Transverse colon (tissue), 4 donors: ENCODE measurements at regions not wholly inside any gene's neighbourhood (a gene's known extent, or its start where the extent isn't known, plus 50 kb on each side); places are given as distances from the start of the nearest gene placed in this dataset.

ENCODE experiments used
- DNase-seq: peaks from one replicate; pipeline ENCODE4 v3.0.0-alpha.2; 2019
- H3K27ac ChIP-seq, 4 donors: fragments of 200-600 bp; sonication (generic); 2 replicates each; pipeline ENCODE4 v1.5.1; 2016 to 2018; ENCODE audit warnings: inconsistent platforms in 4 of 4
- H3K27me3 ChIP-seq: fragments of 200-600 bp; sonication (generic); 2 replicates; pipeline ENCODE4 v1.5.1; 2017; ENCODE audit warnings: inconsistent platforms
- H3K36me3 ChIP-seq, 4 donors: fragments of 200-600 bp; sonication (generic); 2 replicates each; pipeline ENCODE4 v1.5.1; 2017 to 2019; ENCODE audit warnings: inconsistent platforms in 4 of 4
- H3K4me1 ChIP-seq, 4 donors: fragments of 200-600 bp; sonication (generic); 2 replicates each; pipeline ENCODE4 v1.5.1; 2017 to 2020; ENCODE audit warnings: inconsistent platforms in 4 of 4
- H3K4me3 ChIP-seq, 4 donors: fragments of 200-600 bp; sonication (generic); 1 replicate in 1 of 4; 2 replicates in 3 of 4; pipeline versions ENCODE4 v1.5.1 to v1.6.1; 2017 to 2019; ENCODE audit warnings: inconsistent platforms in 4 of 4
- H3K9me3 ChIP-seq, 2 donors: fragments of 200-600 bp; sonication (generic); 2 replicates each; pipeline ENCODE4 v1.5.1; 2017 to 2019; ENCODE audit warnings: inconsistent platforms in 2 of 2
- EP300 ChIP-seq: sonication (generic); formaldehyde crosslinking; IDR thresholded peaks from one replicate; pipeline ENCODE4 v1.6.1; 2017; ENCODE audit warnings: antibody characterized with exemption, low read depth
- POLR2A ChIP-seq: fragments of 450-650 bp; IDR thresholded peaks from one replicate; pipeline ENCODE4 v1.6.1; 2016; ENCODE audit warnings: antibody characterized with exemption, mild to moderate bottlenecking, moderate library complexity
- POLR2AphosphoS5 ChIP-seq, 3 donors: sonication (generic); formaldehyde crosslinking; IDR thresholded peaks; one replicate each; pipeline ENCODE4 v1.6.1; 2016; ENCODE audit warnings: antibody characterized with exemption in 3 of 3
- WGBS, 2 donors: methylation state at CpG; one replicate each; pipeline ENCODE4 v1.1.5; 2018; ENCODE audit warnings: low coverage in 1 of 2; 5-methylcytosine and 5-hydroxymethylcytosine counted together
- in situ Hi-C, 4 donors: fragments of 200-750 bp; cut with MboI; loops; one replicate each; pipeline versions ENCODE4 v1.15.0 to v1.15.1; 2017; ENCODE audit warnings: low sequenced_read_pairs in 3 of 4, low pct_ligation_motif_present in 1 of 4, low pct_unique_long_range_greater_than_20kb in 1 of 4
- intact Hi-C: fragments of 100-400 bp; cut with DNase I; formaldehyde crosslinking; loops from one replicate; pipeline ENCODE4 v1.15.1; 2023; ENCODE audit warnings: low total_unique reads
- TF ChIP-seq, protein P1 (sequence below), 5 experiments: fragments of 200-600 bp in 3 of 5; fragments of 450-650 bp in 2 of 5; sonication (generic) in 3 of 5; IDR thresholded peaks; 1 replicate in 2 of 5; 2 replicates in 3 of 5; pipeline ENCODE4 v1.5.1; 2016 to 2017; ENCODE audit warnings: antibody characterized with exemption in 5 of 5, inconsistent platforms in 3 of 5, mild to moderate bottlenecking in 2 of 5, moderate library complexity in 1 of 5

DNA sequence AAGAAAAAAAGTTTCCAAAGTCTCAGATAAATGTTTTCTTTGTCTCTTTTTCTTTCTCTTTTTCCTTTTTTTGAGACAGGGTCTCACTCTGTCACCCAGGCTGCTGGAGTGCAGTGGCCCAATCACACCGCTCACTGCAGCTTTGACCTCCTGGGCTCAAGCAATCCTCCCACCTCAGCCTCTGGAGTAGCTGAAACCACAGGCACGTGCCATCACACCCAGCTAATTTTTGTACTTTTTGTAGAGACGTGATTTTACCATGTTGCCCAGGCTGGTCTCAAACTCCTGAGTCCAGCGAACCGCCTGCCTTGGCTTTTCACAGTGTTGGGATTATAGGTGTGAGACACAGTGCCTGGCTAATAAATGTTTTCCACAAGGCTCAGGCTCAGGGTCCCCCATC, 53.3 kb upstream of the KSR1 start:
- no peaks in the 10 kb centered on the region for H3K9me3 ChIP-seq
- H3K36me3 ChIP-seq = no peaks in the 10 kb centered on the region
- no peak overlapping the region for H3K27ac ChIP-seq
- H3K27me3 ChIP-seq = no peaks in the 10 kb centered on the region
- intact Hi-C loops = no loop called here
- no peak for DNase-seq
- no peak for TF ChIP-seq POLR2AphosphoS5 (IDR thresholded peaks at IDR 0.05)
- no peak for TF ChIP-seq EP300
- TF ChIP-seq, protein P1, sequence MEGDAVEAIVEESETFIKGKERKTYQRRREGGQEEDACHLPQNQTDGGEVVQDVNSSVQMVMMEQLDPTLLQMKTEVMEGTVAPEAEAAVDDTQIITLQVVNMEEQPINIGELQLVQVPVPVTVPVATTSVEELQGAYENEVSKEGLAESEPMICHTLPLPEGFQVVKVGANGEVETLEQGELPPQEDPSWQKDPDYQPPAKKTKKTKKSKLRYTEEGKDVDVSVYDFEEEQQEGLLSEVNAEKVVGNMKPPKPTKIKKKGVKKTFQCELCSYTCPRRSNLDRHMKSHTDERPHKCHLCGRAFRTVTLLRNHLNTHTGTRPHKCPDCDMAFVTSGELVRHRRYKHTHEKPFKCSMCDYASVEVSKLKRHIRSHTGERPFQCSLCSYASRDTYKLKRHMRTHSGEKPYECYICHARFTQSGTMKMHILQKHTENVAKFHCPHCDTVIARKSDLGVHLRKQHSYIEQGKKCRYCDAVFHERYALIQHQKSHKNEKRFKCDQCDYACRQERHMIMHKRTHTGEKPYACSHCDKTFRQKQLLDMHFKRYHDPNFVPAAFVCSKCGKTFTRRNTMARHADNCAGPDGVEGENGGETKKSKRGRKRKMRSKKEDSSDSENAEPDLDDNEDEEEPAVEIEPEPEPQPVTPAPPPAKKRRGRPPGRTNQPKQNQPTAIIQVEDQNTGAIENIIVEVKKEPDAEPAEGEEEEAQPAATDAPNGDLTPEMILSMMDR (IDR thresholded peaks at IDR 0.05) = no peak
- TF ChIP-seq POLR2A = no peak
- in situ Hi-C loops = no loop called here
- WGBS, 2 donors = 83 to 92% methylated on average over 1 to 5 of the region's 5 CpGs
- H3K4me3 ChIP-seq = no peak overlapping the region
- H3K4me1 ChIP-seq = no peaks in the 10 kb centered on the region

DNA sequence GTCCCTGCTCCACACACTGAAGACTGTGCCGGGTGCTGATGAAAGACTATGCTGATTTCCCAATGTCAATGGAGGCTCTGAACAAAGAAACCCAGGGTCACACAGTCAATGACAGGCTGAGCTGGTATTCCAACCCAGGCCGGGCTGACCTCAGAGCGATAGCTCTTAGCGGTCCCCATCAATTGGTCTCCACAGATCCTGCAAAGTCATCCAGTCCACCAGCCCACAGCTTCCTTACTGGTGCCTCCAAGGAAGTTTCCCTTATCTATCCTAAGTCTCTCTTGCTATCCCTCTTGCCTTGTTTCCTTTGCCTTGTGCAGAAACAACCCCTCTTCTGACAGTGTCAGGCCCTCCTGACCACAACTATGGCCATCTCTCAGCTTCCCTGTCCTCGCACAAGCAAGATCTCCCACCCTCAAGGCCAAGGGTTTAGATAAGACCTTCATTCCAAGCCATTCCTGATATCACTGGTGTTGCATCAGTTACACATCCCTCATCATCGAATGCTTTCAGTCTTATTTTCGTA, 52.7 kb upstream of the KSR1 start:
- Histone ChIP-seq H3K4me3 (no peak overlapping the region), H3K4me1 (peaks cover 0 to 4% (median 2%) of the 10 kb centered on the region in 4 donors), H3K27ac (no peak overlapping the region), H3K36me3 (no peaks in the 10 kb centered on the region), H3K27me3 (no peaks in the 10 kb centered on the region), H3K9me3 (no peaks in the 10 kb centered on the region)
- in situ Hi-C loops = no loop called here
- 83 to 96% methylated on average over 3 to 7 of the region's 7 CpGs for WGBS, 2 donors
- TF ChIP-seq POLR2AphosphoS5 (IDR thresholded peaks at IDR 0.05) (no peak), POLR2A (no peak), EP300 (no peak)
- TF ChIP-seq, protein P1 (IDR thresholded peaks at IDR 0.05) = no peak
- intact Hi-C loops = no loop called here
- DNase-seq = no peak

DNA sequence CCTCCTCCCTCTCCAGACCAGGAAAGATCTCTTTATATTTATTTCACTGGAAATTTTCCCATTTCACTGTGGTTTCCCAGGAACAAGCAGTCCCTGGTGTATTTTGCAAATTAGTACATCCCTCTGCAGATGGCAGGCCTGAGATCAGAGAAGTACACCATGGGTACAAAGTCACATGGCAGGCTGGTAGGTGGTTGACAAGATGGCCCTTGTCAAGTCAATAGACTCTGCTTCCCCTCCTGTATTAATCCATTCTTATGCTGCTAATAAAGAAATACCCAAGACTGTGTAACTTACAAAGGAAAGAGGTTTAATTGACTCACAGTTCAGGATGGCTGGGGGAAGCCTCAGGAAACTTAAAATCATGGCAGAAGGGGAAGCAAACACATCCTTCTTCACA, 51.6 kb upstream of the KSR1 start:
- H3K9me3 ChIP-seq = no peaks in the 10 kb centered on the region
- no peak overlapping the region for H3K27ac ChIP-seq
- H3K36me3 ChIP-seq = no peaks in the 10 kb centered on the region
- intact Hi-C loops (no loop called here), in situ Hi-C loops (no loop called here)
- TF ChIP-seq POLR2AphosphoS5 (IDR thresholded peaks at IDR 0.05) (no peak), EP300 (no peak), POLR2A (no peak)
- TF ChIP-seq, protein P1 (IDR thresholded peaks at IDR 0.05) = no peak
- no peaks in the 10 kb centered on the region for H3K27me3 ChIP-seq
- no peak for DNase-seq
- peaks cover 0 to 8% (median 4%) of the 10 kb centered on the region in 4 donors for H3K4me1 ChIP-seq
- no peak overlapping the region for H3K4me3 ChIP-seq
